B cell (primary cell): ENCODE measurements at regions not wholly inside any gene's neighbourhood (a gene's known extent, or its start where the extent isn't known, plus 50 kb on each side); places are given as distances from the start of the nearest gene placed in this dataset.

Experiments used
- CTCF ChIP-seq: fragments of 200-600 bp; IDR thresholded peaks from one replicate; pipeline ENCODE4 v1.8.0; 2022; ENCODE audit warnings: antibody characterized with exemption, mild to moderate bottlenecking
- EZH2 ChIP-seq: IDR thresholded peaks from 2 replicates; pipeline ENCODE4 v1.6.1; 2012; ENCODE audit warnings: borderline replicate concordance, low read depth, mild to moderate bottlenecking, moderate library complexity, low read length; ENCODE audit not compliant: insufficient read depth, poor library complexity, severe bottlenecking

GRCh38 chr9:61665330-61665751 lies 475.5 kb downstream of the SPATA31A7 start:
- TF ChIP-seq CTCF (no peak), EZH2 (no peak)
